Activated T-cell treated with anti-CD3 and anti-CD28 coated beads, Interleukin-2, amount 50 U/mL, for 72 hours (primary cell): ENCODE measurements at regions not wholly inside any gene's neighbourhood (a gene's known extent, or its start where the extent isn't known, plus 50 kb on each side); places are given as distances from the start of the nearest gene placed in this dataset.
"Not testable (repeated sequence)": the region's sequence is repeated elsewhere in the genome, so short reads cannot be mapped to it uniquely, and the experiment has no call there.

Source experiments
- ATAC-seq, 2 donors: fragments of 150-1000 bp; cut with Tn5 transposase; replicated peaks in 1 of 2; 2 replicates each; pipeline ENCODE4 v1.10.0; 2021; ENCODE audit warnings: moderate library complexity in 2 of 2, mild to moderate bottlenecking in 1 of 2
- DNase-seq, 2 donors: peaks; one replicate each; pipeline ENCODE4 v3.0.0; 2021 to 2022; ENCODE audit warnings: mixed read lengths in 1 of 2
- H3K27ac Mint-ChIP-seq: one replicate; pipeline ENCODE4 v1.8.0; 2022; ENCODE audit warnings: mild to moderate bottlenecking, moderate library complexity, mixed read lengths
- H3K27me3 Mint-ChIP-seq: one replicate; pipeline ENCODE4 v1.8.0; 2022; ENCODE audit warnings: low read depth, mixed read lengths
- H3K36me3 Mint-ChIP-seq, 2 donors: one replicate each; pipeline ENCODE4 v1.8.0; 2022; ENCODE audit warnings: mixed read lengths in 2 of 2, mild to moderate bottlenecking in 1 of 2; ENCODE audit not compliant: insufficient read depth in 2 of 2
- H3K4me1 Mint-ChIP-seq: one replicate; pipeline ENCODE4 v1.8.0; 2022; ENCODE audit warnings: low read depth, mixed read lengths
- H3K4me3 Mint-ChIP-seq, 2 donors: one replicate each; pipeline ENCODE4 v1.8.0; 2022; ENCODE audit warnings: mild to moderate bottlenecking in 2 of 2, mixed read lengths in 2 of 2, moderate library complexity in 2 of 2
- H3K9me3 Mint-ChIP-seq, 2 donors: one replicate each; pipeline ENCODE4 v1.8.0; 2022; ENCODE audit warnings: mixed read lengths in 2 of 2

DNA sequence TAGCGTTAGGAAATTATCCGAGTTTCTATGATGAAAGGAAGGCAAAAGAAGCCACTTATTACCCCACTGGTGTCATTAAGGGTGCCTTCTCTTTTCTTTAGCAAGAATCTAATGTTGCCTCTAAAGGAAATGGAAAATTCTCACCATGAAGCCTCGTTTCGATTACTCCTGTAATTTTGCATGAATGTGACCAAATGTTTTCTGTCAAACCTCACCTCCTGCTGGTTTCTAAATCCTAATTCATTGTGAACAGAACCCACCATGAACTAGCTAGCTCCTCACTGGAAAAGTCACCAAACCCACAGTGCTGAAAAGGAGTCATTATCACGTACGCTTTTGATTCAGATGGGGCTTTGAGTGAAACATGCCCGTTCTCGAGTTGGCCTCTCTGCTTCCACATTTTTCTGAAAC is 119.9 kb downstream of the COPS8 start:
- Mint-ChIP-seq H3K9me3 (no peaks in the 10 kb centered on the region), H3K27me3 (peaks cover 42% of the 10 kb centered on the region), H3K4me3 (no peak overlapping the region), H3K36me3 (no peaks in the 10 kb centered on the region), H3K4me1 (peaks cover 9% of the 10 kb centered on the region), H3K27ac (no peak overlapping the region)
- ATAC-seq (no peak), DNase-seq (no peak)

DNA sequence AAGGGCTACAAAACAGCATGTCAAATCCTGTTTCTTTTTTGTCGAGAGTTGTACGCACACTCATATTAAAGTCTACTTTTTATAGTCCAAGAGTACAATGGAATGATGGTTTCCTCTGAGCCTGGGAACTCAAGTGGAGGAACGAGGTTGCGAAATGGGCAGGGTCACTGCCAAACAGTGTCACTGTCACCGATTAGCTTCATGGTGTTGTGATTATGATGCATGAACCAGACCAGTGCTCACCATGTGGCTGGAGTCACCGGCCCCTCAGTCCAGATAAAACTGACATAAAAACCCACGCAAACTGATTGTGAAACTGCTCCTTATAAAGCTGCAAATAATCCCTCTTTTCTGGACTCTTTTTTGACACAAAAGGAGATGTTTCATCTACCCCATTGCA is 122.0 kb downstream of the COPS8 start:
- H3K4me3 Mint-ChIP-seq = no peak overlapping the region
- no peaks in the 10 kb centered on the region for H3K36me3 Mint-ChIP-seq
- H3K27me3 Mint-ChIP-seq = peaks cover 38% of the 10 kb centered on the region
- H3K4me1 Mint-ChIP-seq = no peaks in the 10 kb centered on the region
- DNase-seq = no peak
- no peaks in the 10 kb centered on the region for H3K9me3 Mint-ChIP-seq
- no peak overlapping the region for H3K27ac Mint-ChIP-seq
- no peak for ATAC-seq

DNA sequence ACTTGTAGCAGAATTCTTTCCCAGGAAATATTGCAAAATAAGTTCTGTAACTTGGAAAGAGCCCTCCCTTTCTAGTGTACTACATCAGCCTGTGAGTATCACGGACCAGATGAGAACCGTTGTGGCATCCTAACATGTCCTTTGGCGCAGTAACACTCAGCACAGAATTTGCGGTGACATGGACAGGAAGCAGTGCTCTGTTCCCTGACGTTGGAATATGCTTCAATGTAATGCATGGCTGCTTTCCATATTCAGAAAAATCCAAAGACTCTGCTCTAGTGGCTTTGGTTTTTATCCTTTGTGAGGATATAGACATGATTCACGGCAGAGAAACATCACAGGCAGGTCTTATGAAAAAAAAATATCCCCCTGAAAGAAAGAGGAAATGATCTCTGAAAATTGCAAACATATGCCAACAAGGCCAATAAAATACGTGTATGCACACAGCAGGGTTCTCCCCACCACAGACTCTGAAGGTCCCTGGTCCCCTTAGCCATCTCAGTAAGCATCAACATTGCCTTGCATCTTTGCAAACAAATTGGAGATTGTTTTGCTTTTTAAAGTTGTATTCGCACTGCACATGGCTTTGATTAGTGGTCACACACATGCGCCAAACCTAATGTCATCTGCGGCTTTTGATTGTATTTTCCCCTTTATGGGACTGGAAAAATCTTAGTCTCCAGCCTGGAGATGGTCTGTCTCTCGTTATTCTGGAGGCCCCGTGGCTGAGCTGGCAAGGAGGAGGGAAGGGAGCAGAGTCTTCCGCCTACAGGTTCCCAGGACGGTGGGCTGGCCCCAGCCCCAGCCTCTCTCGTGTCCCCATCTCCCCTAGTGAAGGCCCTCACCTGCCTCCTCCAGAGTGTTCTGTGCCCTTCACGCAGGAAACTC is 122.9 kb downstream of the COPS8 start:
- H3K27ac Mint-ChIP-seq = no peak overlapping the region
- no peaks in the 10 kb centered on the region for H3K36me3 Mint-ChIP-seq
- H3K4me3 Mint-ChIP-seq = no peak overlapping the region
- DNase-seq (no peak), ATAC-seq (no peak)
- H3K4me1 Mint-ChIP-seq = no peaks in the 10 kb centered on the region
- peaks cover 28% of the 10 kb centered on the region for H3K27me3 Mint-ChIP-seq
- H3K9me3 Mint-ChIP-seq = no peaks in the 10 kb centered on the region

DNA sequence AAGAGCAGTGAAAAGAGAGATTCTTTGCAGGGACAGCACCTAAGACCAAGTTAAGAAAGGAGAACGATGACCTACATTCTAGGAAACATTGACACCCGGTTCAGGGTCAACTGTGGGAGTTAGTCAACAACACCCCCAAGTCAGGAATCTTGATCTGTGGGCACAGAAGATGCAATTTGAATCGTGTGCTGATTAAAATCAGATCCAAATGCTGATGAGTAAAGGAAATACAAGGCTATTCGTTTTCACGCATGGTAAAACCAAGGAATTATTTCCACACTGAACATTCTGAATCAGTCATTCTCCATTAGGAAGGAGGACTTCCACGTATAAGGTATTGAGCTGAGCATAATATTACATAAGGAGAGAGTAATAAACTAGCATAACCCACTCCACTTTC is 124.2 kb downstream of the COPS8 start:
- no peaks in the 10 kb centered on the region for H3K4me1 Mint-ChIP-seq
- ATAC-seq (no peak), DNase-seq (no peak)
- H3K4me3 Mint-ChIP-seq = no peak overlapping the region
- no peaks in the 10 kb centered on the region for H3K36me3 Mint-ChIP-seq
- no peak overlapping the region for H3K27ac Mint-ChIP-seq
- H3K9me3 Mint-ChIP-seq = no peaks in the 10 kb centered on the region
- H3K27me3 Mint-ChIP-seq = peaks cover 20% of the 10 kb centered on the region

DNA sequence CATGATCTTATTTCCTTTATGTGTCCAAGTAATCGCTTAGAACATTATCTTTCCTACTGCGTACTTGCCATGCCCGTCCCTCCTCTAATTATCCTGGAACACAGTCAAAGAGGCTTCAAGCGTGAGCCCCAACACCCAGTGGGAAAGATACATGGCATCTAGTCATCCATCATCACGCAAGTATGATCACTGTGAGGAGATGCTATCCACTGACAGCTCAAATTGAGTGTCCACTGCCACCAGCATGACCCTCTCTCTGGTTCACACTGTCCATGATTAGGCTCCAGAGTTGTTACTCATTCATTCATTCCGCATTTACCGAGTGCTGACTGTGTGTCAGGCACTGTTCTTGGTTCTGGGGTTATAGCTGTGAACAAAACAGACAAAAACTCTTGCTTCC is 124.6 kb downstream of the COPS8 start:
- ATAC-seq (no peak), DNase-seq (no peak)
- Mint-ChIP-seq H3K27ac (no peak overlapping the region), H3K36me3 (no peaks in the 10 kb centered on the region), H3K27me3 (peaks cover 15% of the 10 kb centered on the region), H3K4me3 (no peak overlapping the region), H3K9me3 (no peaks in the 10 kb centered on the region), H3K4me1 (no peaks in the 10 kb centered on the region)

DNA sequence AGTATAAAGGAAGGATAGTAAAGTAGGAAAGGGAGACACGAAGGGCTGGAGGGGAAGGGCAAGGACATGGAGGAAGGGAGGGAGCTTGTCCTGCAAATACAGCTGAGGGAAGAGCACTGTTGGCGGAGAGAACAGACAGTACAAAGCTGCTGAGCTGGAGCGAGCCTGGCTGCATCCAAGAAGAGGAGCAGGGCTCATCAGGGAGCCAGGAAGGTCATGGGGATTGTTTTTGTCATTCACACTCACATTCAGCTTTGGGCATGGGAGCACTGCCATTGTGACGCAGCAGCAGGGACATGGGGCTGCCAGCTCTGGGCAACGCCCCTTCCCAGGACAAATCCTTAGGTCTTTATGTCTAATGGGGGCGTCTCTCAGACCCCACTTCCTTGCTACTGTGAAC is 125.1 kb downstream of the COPS8 start:
- Mint-ChIP-seq H3K36me3 (no peaks in the 10 kb centered on the region), H3K4me3 (no peak overlapping the region), H3K27ac (no peak overlapping the region), H3K4me1 (no peaks in the 10 kb centered on the region), H3K9me3 (no peaks in the 10 kb centered on the region), H3K27me3 (peaks cover 14% of the 10 kb centered on the region)
- ATAC-seq (no peak), DNase-seq (no peak)

DNA sequence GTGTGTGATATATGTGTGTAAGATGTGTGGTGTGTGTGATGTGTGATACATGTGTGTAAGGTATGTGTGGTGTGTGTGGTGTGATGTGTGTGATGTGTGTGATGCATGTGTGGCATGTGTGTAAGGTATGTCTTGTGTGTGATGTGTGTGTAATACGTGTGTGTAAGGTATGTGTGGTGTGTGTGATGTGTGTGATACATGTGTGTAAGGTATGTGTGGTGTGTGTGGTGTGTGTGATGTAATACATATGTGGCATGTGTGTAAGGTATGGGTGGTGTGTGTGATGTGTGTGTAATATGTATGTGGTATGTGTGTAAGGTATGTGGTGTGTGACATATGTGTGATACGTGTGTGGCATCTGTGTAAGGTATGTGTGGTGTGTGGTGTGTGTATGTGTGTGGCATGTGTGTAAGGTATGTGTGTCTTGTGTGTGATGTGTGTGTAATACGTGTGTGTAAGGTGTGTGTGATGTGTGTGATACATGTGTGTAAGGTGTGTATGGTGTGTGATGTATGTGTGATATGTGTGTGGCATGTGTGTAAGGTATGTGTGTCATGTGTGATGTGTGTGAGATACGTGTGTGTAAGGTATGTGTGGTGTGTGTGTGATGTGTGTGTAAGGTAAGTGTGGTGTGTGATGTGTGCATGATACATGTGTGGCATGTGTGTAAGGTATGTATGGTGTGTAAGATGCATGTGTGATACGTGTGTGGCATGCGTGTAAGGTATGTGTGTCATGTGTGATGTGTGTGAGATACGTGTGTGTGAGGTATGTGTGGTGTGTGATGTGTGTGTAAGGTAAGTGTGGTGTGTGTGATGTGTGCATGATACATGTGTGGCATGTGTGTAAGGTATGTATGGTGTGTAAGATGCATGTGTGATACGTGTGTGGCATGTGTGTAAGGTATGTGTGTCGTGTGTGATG is 126.9 kb downstream of the COPS8 start:
- not testable (repeated sequence) for H3K27me3 Mint-ChIP-seq, H3K27ac Mint-ChIP-seq, H3K4me3 Mint-ChIP-seq, H3K4me1 Mint-ChIP-seq, ATAC-seq, H3K36me3 Mint-ChIP-seq, DNase-seq, H3K9me3 Mint-ChIP-seq

DNA sequence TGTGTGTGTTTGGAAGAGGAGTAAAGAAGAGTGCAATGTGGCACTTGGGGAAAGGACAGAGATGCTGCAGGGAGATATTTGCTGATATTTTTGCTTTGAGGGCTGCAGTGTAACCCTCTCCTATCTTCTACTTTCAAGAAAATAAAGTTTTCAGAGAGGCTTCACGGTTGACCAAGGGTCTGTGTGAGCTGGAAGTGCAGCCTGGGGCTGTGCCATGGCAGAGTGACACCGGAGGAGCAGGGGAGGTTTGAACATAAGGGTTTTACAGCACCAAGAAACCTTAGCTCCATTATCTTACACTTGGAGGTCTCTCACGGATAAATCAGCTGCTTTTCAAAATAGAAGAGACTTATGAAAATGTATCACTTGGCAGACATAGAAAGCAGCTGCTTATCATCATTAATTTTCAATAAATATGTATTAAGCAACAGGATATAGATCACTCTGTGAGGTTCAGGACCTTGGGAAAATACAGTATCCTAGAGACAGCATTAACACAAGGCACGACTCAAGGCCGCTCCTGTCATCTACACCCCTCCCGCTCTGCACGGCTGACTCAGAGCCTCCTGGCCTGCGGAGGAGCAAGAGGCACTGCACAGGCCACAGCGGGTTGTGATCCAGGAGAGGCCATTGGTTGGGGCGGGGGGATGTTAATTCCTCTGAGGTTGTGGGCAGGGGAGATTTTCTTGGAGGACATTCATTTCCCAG is 127.8 kb downstream of the COPS8 start:
- Mint-ChIP-seq H3K4me3 (no peak overlapping the region), H3K4me1 (no peaks in the 10 kb centered on the region), H3K9me3 (no peaks in the 10 kb centered on the region), H3K27ac (no peak overlapping the region), H3K27me3 (peaks cover under 1% of the 10 kb centered on the region), H3K36me3 (no peaks in the 10 kb centered on the region)
- no peak for DNase-seq
- no peak for ATAC-seq

DNA sequence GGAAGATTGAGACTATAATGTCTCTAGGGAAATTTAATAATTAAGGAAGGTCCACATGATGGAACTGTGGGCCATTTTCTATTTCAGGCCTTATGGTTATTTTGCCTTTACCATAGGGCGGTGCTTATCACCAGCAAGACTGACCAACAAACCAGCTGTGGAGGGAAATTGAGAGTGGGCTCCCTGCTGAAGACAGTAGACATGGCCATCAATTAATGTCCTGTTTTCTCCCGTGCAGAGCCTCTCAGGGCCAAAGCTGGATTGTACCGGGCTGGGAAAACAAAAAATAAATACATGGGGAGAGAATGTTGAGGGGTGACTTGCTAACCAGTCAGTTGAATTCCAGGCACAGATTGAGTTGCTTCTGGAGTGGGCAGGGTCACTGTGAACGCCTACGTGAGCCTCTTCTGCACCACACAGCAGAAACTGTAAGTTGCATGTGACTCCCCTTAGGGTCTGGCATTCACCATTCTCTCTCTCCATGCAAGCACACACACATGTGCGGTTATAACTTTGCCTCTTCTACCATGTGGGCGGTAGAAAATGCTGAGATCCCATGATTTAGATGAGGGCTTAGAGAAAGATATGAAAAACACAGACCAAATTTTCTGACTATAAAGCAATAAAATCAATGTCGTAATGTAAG is 128.5 kb downstream of the COPS8 start:
- H3K27ac Mint-ChIP-seq = no peak overlapping the region
- H3K9me3 Mint-ChIP-seq = no peaks in the 10 kb centered on the region
- H3K4me1 Mint-ChIP-seq = no peaks in the 10 kb centered on the region
- H3K36me3 Mint-ChIP-seq = no peaks in the 10 kb centered on the region
- no peak for ATAC-seq
- no peak for DNase-seq
- H3K4me3 Mint-ChIP-seq = no peak overlapping the region
- H3K27me3 Mint-ChIP-seq = no peaks in the 10 kb centered on the region

DNA sequence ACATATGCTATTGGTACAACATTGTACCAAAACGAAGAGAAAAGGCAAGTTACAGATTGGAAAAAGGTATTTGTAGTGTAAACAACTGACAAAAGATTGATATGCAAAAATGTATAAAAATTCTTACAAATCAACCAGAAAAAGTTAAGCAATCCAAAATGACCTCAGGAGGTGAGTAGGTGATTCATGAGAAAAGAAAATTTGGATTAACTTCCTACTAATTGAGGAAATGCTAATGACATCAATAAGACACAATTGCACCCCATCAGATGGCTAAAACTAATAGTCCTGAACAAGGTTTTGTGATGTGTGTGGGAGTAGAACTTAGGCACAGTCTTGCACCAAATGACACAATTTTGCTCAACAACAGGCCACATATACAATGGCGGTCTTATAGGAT is 129.3 kb downstream of the COPS8 start:
- ATAC-seq = no peak
- no peak for DNase-seq
- Mint-ChIP-seq H3K4me3 (no peak overlapping the region), H3K27ac (no peak overlapping the region), H3K27me3 (peaks cover 2% of the 10 kb centered on the region), H3K9me3 (no peaks in the 10 kb centered on the region), H3K36me3 (no peaks in the 10 kb centered on the region), H3K4me1 (no peaks in the 10 kb centered on the region)

DNA sequence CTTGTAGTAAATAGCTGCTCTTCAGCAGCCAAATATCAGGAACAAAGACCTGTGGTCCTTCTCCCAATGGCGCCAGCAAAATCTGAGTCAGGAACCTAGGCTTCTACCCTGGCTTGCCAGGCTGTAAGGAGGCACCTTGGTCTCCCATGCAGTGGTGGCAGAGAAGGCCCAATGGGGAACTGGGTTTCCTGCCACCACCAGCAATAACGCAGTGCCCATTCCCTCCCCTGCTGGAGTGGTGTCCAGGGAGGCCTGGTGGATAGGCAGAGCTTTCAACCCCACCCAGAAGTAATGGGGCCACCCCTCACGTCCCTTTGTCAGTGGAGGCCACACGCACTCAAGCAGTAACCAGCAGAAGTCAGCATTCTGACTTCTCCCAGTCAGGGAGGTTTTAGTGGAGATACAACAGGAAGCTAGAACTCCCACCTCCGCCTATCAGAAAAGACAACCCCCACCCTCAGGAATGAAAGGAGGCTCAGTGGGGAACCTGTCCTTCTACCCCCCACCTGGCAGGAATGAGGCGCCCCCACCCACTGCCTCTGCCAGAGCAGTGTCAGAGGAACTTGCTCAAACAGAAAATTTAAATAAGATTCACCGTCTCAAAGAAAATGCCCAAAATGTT is 132.4 kb downstream of the COPS8 start:
- peaks cover 25% of the 10 kb centered on the region for H3K27me3 Mint-ChIP-seq
- H3K27ac Mint-ChIP-seq = no peak overlapping the region
- no peak for ATAC-seq

DNA sequence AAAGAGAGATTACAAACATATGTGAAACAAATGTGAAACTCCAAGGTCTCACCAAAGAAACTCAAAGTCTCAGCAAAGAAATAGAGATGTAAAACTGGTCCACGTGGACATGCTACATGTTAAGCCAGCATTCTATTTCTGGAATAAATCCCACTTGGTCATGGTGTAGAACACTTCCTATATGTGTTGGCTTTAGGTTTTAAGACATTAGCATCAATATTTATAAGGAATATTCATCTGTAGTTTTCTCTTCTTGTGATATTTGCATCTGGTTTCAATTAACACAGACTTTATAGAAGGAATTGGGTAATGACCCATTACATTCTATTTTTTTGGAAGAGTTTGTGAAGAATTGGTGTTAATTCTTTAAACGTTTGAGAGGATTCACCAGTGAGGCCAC is 133.1 kb downstream of the COPS8 start:
- H3K36me3 Mint-ChIP-seq = no peaks in the 10 kb centered on the region
- peaks cover 26% of the 10 kb centered on the region for H3K27me3 Mint-ChIP-seq
- H3K4me1 Mint-ChIP-seq = no peaks in the 10 kb centered on the region
- ATAC-seq (no peak), DNase-seq (no peak)
- no peak overlapping the region for H3K4me3 Mint-ChIP-seq
- no peak overlapping the region for H3K27ac Mint-ChIP-seq
- no peaks in the 10 kb centered on the region for H3K9me3 Mint-ChIP-seq

More for the DNA sequence above, 132.4 kb downstream of the COPS8 start:
- Mint-ChIP-seq H3K4me3 (no peak overlapping the region), H3K9me3 (no peaks in the 10 kb centered on the region), H3K4me1 (no peaks in the 10 kb centered on the region), H3K36me3 (no peaks in the 10 kb centered on the region)
- DNase-seq = no peak
